Lung (tissue), 11 donors: ENCODE measurements at regions not wholly inside any gene's neighbourhood (a gene's known extent, or its start where the extent isn't known, plus 50 kb on each side); places are given as distances from the start of the nearest gene placed in this dataset.

Experiments
- ATAC-seq: fragments of 200-7000 bp; cut with Tn5 transposase; one replicate; pipeline ENCODE4 v1.9.1; 2020; ENCODE audit warnings: moderate number of reproducible peaks; ENCODE audit not compliant: insufficient read depth, low FRiP score
- DNase-seq, 3 donors: peaks; one replicate each; pipeline ENCODE4 v3.0.0-alpha.2; 2013 to 2017
- H3K27ac ChIP-seq, 2 donors: one replicate each; pipeline ENCODE4 v1.5.1; 2013; ENCODE audit warnings: mild to moderate bottlenecking in 2 of 2, moderate library complexity in 2 of 2, control low read depth in 1 of 2, inconsistent platforms in 1 of 2, low read depth in 1 of 2, low read length in 1 of 2
- H3K27me3 ChIP-seq, 3 donors: one replicate each; pipeline ENCODE4 v1.5.1; 2013; ENCODE audit warnings: low read length in 2 of 3; ENCODE audit not compliant: control insufficient read depth in 3 of 3, insufficient read depth in 3 of 3
- H3K36me3 ChIP-seq, 4 donors: one replicate each; pipeline ENCODE4 v1.5.1; 2013; ENCODE audit warnings: low read length in 4 of 4, mild to moderate bottlenecking in 1 of 4, moderate library complexity in 1 of 4; ENCODE audit not compliant: control insufficient read depth in 4 of 4, insufficient read depth in 4 of 4
- H3K4me1 ChIP-seq, 5 donors: one replicate each; pipeline ENCODE4 v1.5.1; 2013; ENCODE audit warnings: low read length in 5 of 5, mild to moderate bottlenecking in 2 of 5, moderate library complexity in 1 of 5; ENCODE audit not compliant: control insufficient read depth in 5 of 5, insufficient read depth in 5 of 5
- H3K4me3 ChIP-seq: one replicate; pipeline ENCODE4 v1.5.1; 2013; ENCODE audit warnings: mild to moderate bottlenecking, control low read depth, moderate library complexity
- H3K9ac ChIP-seq, 2 donors: one replicate each; pipeline ENCODE4 v1.5.1; 2013; ENCODE audit warnings: low read length in 2 of 2, control low read depth in 1 of 2; ENCODE audit not compliant: insufficient read depth in 1 of 2
- H3K9me3 ChIP-seq, 4 donors: one replicate each; pipeline ENCODE4 v1.5.1; 2013; ENCODE audit warnings: low read length in 3 of 4, mild to moderate bottlenecking in 1 of 4, moderate library complexity in 1 of 4; ENCODE audit not compliant: control insufficient read depth in 4 of 4, insufficient read depth in 3 of 4
- CTCF ChIP-seq: IDR thresholded peaks from 2 replicates; pipeline ENCODE4 v1.5.1; 2012; ENCODE audit warnings: mild to moderate bottlenecking; ENCODE audit errors: control extremely low read depth, extremely low read depth
- WGBS, 2 donors: extraction: QIAGEN DNeasy Blood & Tissue Kit; methylation state at CpG; one replicate each; pipeline ENCODE4 v1.1.7; 2013; 5-methylcytosine and 5-hydroxymethylcytosine counted together
- donor health status: control.
- donor health status: control.
- donor health status: Bipolar disorder and iron deficiency.
- donor health status: healthy.
- donor health status: DM: yes; HTN: yes; CAD: no.

GRCh38 chr14:53380867-53381225, 227.7 kb upstream of the DDHD1 start:
- Histone ChIP-seq H3K4me3 (no peak overlapping the region), H3K4me1 (no peaks in the 10 kb centered on the region), H3K9ac (no peak overlapping the region), H3K27me3 (no peaks in the 10 kb centered on the region), H3K27ac (no peak overlapping the region), H3K36me3 (no peaks in the 10 kb centered on the region), H3K9me3 (no peaks in the 10 kb centered on the region)
- WGBS, 2 donors = 38 to 74% methylated on average over 1 of the region's 1 CpG
- no peak for TF ChIP-seq CTCF
- no peak for DNase-seq
- no peak for ATAC-seq

GRCh38 chr14:53380052-53380866, 227.1 kb upstream of the DDHD1 start:
- no peak overlapping the region for H3K27ac ChIP-seq
- WGBS, 2 donors = 90 to 95% methylated on average over 3 of the region's 3 CpGs
- no peak for TF ChIP-seq CTCF

GRCh38 chr14:53378142-53378541, 225.0 kb upstream of the DDHD1 start:
- H3K4me1 ChIP-seq = no peaks in the 10 kb centered on the region
- no peak for TF ChIP-seq CTCF
- no peaks in the 10 kb centered on the region for H3K27me3 ChIP-seq
- no peaks in the 10 kb centered on the region for H3K9me3 ChIP-seq
- H3K36me3 ChIP-seq = no peaks in the 10 kb centered on the region
- ATAC-seq (no peak), DNase-seq (no peak)
- no peak overlapping the region for H3K27ac ChIP-seq
- no peak overlapping the region for H3K9ac ChIP-seq
- 74 to 89% methylated on average over 4 of the region's 4 CpGs for WGBS, 2 donors
- no peak overlapping the region for H3K4me3 ChIP-seq

More at GRCh38 chr14:53380052-53380866, 227.1 kb upstream of the DDHD1 start:
- Histone ChIP-seq H3K9ac (no peak overlapping the region), H3K9me3 (no peaks in the 10 kb centered on the region), H3K27me3 (no peaks in the 10 kb centered on the region), H3K36me3 (no peaks in the 10 kb centered on the region), H3K4me1 (no peaks in the 10 kb centered on the region), H3K4me3 (no peak overlapping the region)
- DNase-seq = no peak
- no peak for ATAC-seq

GRCh38 chr14:53376064-53376463, 222.9 kb upstream of the DDHD1 start:
- no peak for TF ChIP-seq CTCF
- DNase-seq = no peak
- WGBS, 2 donors = 41 to 44% methylated on average over 2 of the region's 2 CpGs
- Histone ChIP-seq H3K9me3 (no peaks in the 10 kb centered on the region), H3K4me1 (no peaks in the 10 kb centered on the region), H3K27ac (no peak overlapping the region), H3K9ac (no peak overlapping the region), H3K36me3 (no peaks in the 10 kb centered on the region), H3K4me3 (no peak overlapping the region), H3K27me3 (no peaks in the 10 kb centered on the region)
- no peak for ATAC-seq
